HG03175 (cell line): ENCODE measurements at regions not wholly inside any gene's neighbourhood (a gene's known extent, or its start where the extent isn't known, plus 50 kb on each side); places are given as distances from the start of the nearest gene placed in this dataset.
"Not testable (repeated sequence)": the region's sequence is repeated elsewhere in the genome, so short reads cannot be mapped to it uniquely, and the experiment has no call there.

ENCODE experiments used
- ATAC-seq: cut with Tn5 transposase; IDR thresholded peaks from one replicate; pipeline ENCODE4 v1.9.1; 2021; ENCODE audit warnings: mild to moderate bottlenecking, moderate library complexity; ENCODE audit not compliant: unreplicated experiment

GRCh38 chr9:19896161-19896560, 107.3 kb upstream of the SLC24A2 start:
- no peak for ATAC-seq

- ATAC-seq = not testable (repeated sequence)
Observed at GRCh38 chr9:19895578-19895977, 106.7 kb upstream of the SLC24A2 start.

GRCh38 chr9:19895006-19895405, 106.2 kb upstream of the SLC24A2 start:
- ATAC-seq = no peak

- ATAC-seq = no peak
Observed at GRCh38 chr9:19885608-19886007, 96.8 kb upstream of the SLC24A2 start.

GRCh38 chr9:19879062-19879461, 90.2 kb upstream of the SLC24A2 start:
- ATAC-seq = no peak

- no peak for ATAC-seq
Observed at GRCh38 chr9:19876569-19877316, 87.9 kb upstream of the SLC24A2 start.

- no peak for ATAC-seq
Observed at GRCh38 chr9:19875291-19875920, 86.6 kb upstream of the SLC24A2 start.

GRCh38 chr9:19873188-19873587, 84.4 kb upstream of the SLC24A2 start:
- not testable (repeated sequence) for ATAC-seq

GRCh38 chr9:19870988-19871387, 82.2 kb upstream of the SLC24A2 start:
- no peak for ATAC-seq

GRCh38 chr9:19840953-19841352, 52.1 kb upstream of the SLC24A2 start:
- no peak for ATAC-seq
